ENCODE measurements at regions not wholly inside any gene's neighbourhood (a gene's known extent, or its start where the extent isn't known, plus 50 kb on each side); places are given as distances from the start of the nearest gene placed in this dataset.
"Not testable (repeated sequence)": the region's sequence is repeated elsewhere in the genome, so short reads cannot be mapped to it uniquely, and the experiment has no call there.

DNA sequence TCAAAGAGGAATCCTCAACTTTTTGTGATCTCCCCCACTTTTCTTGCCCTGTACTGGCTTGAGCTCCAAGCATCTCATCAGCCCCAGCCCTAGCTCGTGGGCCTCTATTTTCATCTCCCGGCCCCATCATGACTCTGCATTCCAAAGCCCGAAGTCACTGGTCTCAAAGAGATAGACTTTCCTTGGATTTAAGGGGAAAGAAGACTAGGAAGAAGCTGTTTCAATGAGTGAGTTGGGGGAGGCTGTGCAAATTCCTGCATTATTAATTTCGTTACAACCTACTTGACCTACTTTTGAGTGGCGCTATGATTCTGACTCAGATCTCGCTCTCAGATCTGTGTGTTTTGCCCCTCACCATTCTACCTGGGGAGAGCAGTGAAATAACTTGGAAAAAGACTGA, 266.6 kb upstream of the TBL1XR1 start:
- H3K27me3 ChIP-seq, result no peaks in the 10 kb centered on the region
- peaks cover 16% of the 10 kb centered on the region for H3K4me1 ChIP-seq
- H3K27ac ChIP-seq, result no peak overlapping the region
- H3K36me3 ChIP-seq (ENCODE audit: low read depth, missing control alignments), result no peaks in the 10 kb centered on the region
- TF ChIP-seq POLR2A (IDR thresholded peaks at IDR 0.05), result no peak
- TF ChIP-seq, protein P1, sequence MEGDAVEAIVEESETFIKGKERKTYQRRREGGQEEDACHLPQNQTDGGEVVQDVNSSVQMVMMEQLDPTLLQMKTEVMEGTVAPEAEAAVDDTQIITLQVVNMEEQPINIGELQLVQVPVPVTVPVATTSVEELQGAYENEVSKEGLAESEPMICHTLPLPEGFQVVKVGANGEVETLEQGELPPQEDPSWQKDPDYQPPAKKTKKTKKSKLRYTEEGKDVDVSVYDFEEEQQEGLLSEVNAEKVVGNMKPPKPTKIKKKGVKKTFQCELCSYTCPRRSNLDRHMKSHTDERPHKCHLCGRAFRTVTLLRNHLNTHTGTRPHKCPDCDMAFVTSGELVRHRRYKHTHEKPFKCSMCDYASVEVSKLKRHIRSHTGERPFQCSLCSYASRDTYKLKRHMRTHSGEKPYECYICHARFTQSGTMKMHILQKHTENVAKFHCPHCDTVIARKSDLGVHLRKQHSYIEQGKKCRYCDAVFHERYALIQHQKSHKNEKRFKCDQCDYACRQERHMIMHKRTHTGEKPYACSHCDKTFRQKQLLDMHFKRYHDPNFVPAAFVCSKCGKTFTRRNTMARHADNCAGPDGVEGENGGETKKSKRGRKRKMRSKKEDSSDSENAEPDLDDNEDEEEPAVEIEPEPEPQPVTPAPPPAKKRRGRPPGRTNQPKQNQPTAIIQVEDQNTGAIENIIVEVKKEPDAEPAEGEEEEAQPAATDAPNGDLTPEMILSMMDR (IDR thresholded peaks at IDR 0.05), result no peak
- H3K9me3 ChIP-seq, result no peaks in the 10 kb centered on the region
- intact Hi-C loops (cut with DNase I; ENCODE audit: low total_unique reads), result no loop called here
- WGBS, 2 donors, result 68 to 80% methylated on average over 6 of the region's 6 CpGs
- no peak overlapping the region for H3K4me3 ChIP-seq
- DNase-seq, result no peak

DNA sequence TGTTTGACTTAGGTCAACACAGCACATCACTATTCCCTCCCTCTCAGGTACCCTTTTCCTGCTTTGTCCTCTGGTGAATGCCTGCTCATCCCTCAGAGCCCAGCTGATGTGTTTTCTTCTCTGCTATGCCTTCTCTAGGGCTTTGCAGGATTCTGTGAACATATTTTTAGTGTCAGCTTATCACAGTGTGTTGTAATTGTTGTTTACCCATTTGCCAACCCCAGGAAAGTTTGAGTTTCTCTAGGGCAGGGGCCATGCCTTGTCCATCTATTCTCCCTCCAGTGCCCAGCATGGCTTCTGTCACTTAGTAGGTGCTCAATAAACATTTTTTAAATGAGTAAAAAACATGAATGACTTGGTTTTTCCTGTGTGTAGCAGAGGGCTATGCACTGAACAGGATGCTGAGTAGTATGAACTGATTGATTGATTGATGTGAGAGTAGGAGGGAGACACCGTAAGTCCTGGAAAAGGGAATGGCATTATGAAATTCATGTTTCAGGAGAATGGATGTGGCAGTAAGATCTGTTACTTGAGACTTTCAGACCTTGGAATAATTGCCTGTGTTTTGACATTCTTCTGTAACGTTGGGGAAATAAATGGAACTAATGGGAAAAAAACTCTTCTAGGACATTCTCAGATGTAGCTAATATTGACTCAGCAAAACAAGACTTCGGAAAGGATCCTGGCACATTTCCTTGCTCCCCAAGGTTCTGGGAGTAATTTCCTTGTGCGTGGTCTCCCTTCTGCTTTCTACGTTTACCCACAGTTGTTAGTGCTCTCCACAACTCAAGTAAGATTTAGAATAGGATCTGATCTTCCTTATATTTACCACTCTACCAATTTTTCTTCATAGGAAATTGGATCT, 267.3 kb upstream of the TBL1XR1 start:
- DNase-seq, result peak; percentile 44

DNA sequence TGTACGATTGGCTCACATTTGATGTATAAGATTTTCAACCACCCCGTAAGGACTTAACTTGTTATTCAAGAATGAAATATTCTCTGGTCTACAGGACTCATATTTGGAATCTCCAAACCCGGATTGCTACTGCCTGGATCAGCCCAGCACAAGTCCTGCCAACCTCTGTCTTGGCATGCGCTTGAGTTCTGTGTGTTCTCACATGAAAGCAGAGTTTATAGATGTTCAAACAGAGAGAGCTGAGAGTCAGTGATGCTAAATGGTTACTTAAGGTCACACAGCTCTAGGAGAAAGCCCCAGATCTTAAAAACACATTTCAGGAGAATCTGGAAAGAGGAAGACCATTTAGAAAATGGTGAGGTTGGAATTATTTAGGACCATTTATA, 268.0 kb upstream of the TBL1XR1 start:
- DNase-seq, result peak; percentile 70
- H3K4me1 ChIP-seq, result peaks cover 11% of the 10 kb centered on the region
- H3K36me3 ChIP-seq (ENCODE audit: low read depth, missing control alignments), result no peaks in the 10 kb centered on the region
- intact Hi-C loops (cut with DNase I; ENCODE audit: low total_unique reads), result no loop called here
- TF ChIP-seq, protein P1 (IDR thresholded peaks at IDR 0.05), result no peak
- no peak for TF ChIP-seq POLR2A (IDR thresholded peaks at IDR 0.05)
- peak overlapping the region in 1 of 2 donors; percentile 62 for H3K27ac ChIP-seq
- no peaks in the 10 kb centered on the region for H3K27me3 ChIP-seq
- 52 to 56% methylated on average over 4 of the region's 4 CpGs for WGBS, 2 donors
- H3K9me3 ChIP-seq, result no peaks in the 10 kb centered on the region
- no peak overlapping the region for H3K4me3 ChIP-seq

More for the DNA sequence above, 267.3 kb upstream of the TBL1XR1 start:
- WGBS, 2 donors, result 51 to 63% methylated on average over 5 of the region's 5 CpGs
- Histone ChIP-seq H3K27ac (peak overlapping the region in 1 of 2 donors; percentile 62), H3K36me3 (ENCODE audit: low read depth, missing control alignments) (no peaks in the 10 kb centered on the region), H3K9me3 (no peaks in the 10 kb centered on the region), H3K27me3 (no peaks in the 10 kb centered on the region), H3K4me3 (no peak overlapping the region), H3K4me1 (peaks cover 16% of the 10 kb centered on the region)
- TF ChIP-seq POLR2A (IDR thresholded peaks at IDR 0.05), result no peak
- TF ChIP-seq, protein P1 (IDR thresholded peaks at IDR 0.05), result no peak
- intact Hi-C loops (cut with DNase I; ENCODE audit: low total_unique reads), result no loop called here

DNA sequence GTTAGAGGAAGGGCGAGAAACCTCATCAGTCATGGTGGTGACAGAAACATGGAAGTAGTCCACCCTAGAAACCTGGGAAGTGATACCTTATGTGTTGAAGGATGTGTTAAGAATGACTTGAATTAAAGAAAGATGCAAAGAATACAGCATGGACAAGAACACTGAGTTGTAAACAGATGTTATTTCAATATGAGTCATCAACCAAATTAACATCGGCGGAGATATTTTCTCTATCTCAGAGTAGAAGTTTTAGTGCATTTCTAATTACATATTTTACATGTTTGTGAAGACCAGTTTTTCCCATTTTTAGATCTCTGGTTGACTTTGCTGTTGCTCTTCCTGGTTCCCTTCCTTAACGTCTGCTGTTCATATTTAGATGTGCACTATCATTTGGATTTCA, 268.8 kb upstream of the TBL1XR1 start:
- 69 to 76% methylated on average over 4 of the region's 4 CpGs for WGBS, 2 donors
- peaks cover 10% of the 10 kb centered on the region for H3K4me1 ChIP-seq

DNA sequence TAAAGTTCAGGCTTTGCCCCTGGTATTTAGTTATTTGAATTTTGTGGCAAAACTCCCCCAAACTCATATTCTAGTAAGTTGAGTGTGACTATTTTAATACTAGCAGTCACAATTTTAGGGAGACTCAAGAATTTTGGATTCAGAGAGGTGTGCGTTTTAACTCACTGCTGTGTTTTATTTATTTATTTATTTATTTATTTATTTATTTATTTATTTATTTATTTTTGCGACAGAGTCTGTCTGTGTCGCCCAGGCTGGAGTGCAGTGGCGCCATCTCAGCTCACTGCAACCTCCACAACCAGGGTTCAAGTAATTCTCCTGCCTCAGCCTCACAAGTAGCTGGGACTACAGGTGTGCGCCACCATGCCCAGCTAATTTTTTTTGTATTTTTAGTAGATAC, 269.3 kb upstream of the TBL1XR1 start:
- H3K4me1 ChIP-seq; H3K36me3 ChIP-seq (ENCODE audit: low read depth, missing control alignments); H3K27ac ChIP-seq; H3K9me3 ChIP-seq; DNase-seq; intact Hi-C loops (cut with DNase I; ENCODE audit: low total_unique reads); H3K27me3 ChIP-seq; H3K4me3 ChIP-seq: not testable (repeated sequence)
- WGBS, 2 donors, result 98% methylated on average over 5 of the region's 5 CpGs

More for the DNA sequence above, 268.8 kb upstream of the TBL1XR1 start:
- intact Hi-C loops (cut with DNase I; ENCODE audit: low total_unique reads), result no loop called here
- Histone ChIP-seq H3K27me3 (no peaks in the 10 kb centered on the region), H3K27ac (no peak overlapping the region), H3K9me3 (no peaks in the 10 kb centered on the region), H3K36me3 (ENCODE audit: low read depth, missing control alignments) (no peaks in the 10 kb centered on the region), H3K4me3 (no peak overlapping the region)
- TF ChIP-seq, protein P1 (IDR thresholded peaks at IDR 0.05), result no peak
- TF ChIP-seq POLR2A (IDR thresholded peaks at IDR 0.05), result no peak
- no peak for DNase-seq

Data from testis (tissue), 2 donors.